A172 (cell line): ENCODE measurements at regions not wholly inside any gene's neighbourhood (a gene's known extent, or its start where the extent isn't known, plus 50 kb on each side); places are given as distances from the start of the nearest gene placed in this dataset.

ENCODE experiments used
- DNase-seq: peaks from one replicate; pipeline ENCODE4 v3.0.0-alpha.2; 2015; ENCODE audit warnings: low spot score

- DNase-seq = no peak
These were observed 94.9 kb downstream of the CEBPB start for GRCh38 chr20:50285376-50286173.

- no peak for DNase-seq
These were observed 95.5 kb downstream of the CEBPB start for GRCh38 chr20:50286174-50286511.

- peak; percentile 72 for DNase-seq
These were observed 96.0 kb downstream of the CEBPB start for GRCh38 chr20:50286609-50287008.

GRCh38 chr20:50287512-50287911 lies 96.9 kb downstream of the CEBPB start:
- DNase-seq = no peak

GRCh38 chr20:50288128-50288623 lies 97.5 kb downstream of the CEBPB start:
- no peak for DNase-seq

GRCh38 chr20:50289581-50289980 lies 99.0 kb downstream of the CEBPB start:
- no peak for DNase-seq

GRCh38 chr20:50290112-50290511 lies 99.5 kb downstream of the CEBPB start:
- DNase-seq = no peak

- no peak for DNase-seq
These were observed 100.2 kb downstream of the CEBPB start for GRCh38 chr20:50290808-50291207.

GRCh38 chr20:50291254-50292078 lies 100.8 kb downstream of the CEBPB start:
- DNase-seq = no peak

- DNase-seq = no peak
These were observed 101.5 kb downstream of the CEBPB start for GRCh38 chr20:50292079-50292590.

- DNase-seq = peak; percentile 92
These were observed 102.1 kb downstream of the CEBPB start for GRCh38 chr20:50292591-50293283.

- no peak for DNase-seq
These were observed 102.9 kb downstream of the CEBPB start for GRCh38 chr20:50293284-50294139.

- DNase-seq = no peak
These were observed 103.8 kb downstream of the CEBPB start for GRCh38 chr20:50294164-50295088.

- DNase-seq = no peak
These were observed 104.7 kb downstream of the CEBPB start for GRCh38 chr20:50295345-50295744.

GRCh38 chr20:50295762-50296449 lies 105.3 kb downstream of the CEBPB start:
- DNase-seq = no peak

GRCh38 chr20:50296450-50297375 lies 106.1 kb downstream of the CEBPB start:
- no peak for DNase-seq

- no peak for DNase-seq
These were observed 107.1 kb downstream of the CEBPB start for GRCh38 chr20:50297498-50298376.
